ENCODE measurements at regions not wholly inside any gene's neighbourhood (a gene's known extent, or its start where the extent isn't known, plus 50 kb on each side); places are given as distances from the start of the nearest gene placed in this dataset.

DNA sequence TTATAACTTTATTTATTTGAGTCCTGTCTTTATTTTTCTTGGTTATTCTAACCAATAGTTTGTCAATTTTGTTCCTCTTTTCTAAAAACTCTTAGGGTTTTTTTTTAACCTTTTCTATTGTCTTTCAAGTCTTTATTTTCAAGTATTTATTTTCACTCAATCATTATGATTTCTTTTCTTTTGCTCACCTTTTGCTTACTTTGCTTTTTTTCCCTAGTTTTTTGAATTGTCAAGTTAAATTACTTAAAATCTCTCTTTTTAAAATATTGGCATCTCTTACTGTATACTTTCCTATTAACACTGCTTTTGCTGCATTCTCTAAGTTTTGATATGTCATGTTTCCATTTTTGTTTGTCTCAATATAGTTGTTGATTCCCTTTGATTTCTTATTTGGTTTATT, 396.8 kb upstream of the CCDC179 start:
- TF ChIP-seq EZH2 (IDR thresholded peaks at IDR 0.05; ENCODE audit: low read length, missing control alignments) = no peak
- TF ChIP-seq CTCF (conservative IDR thresholded peaks at IDR 0.05 in 1 of 2, IDR thresholded peaks at IDR 0.05 in 1 of 2; ENCODE audit: low read depth in 1 of 2, low read length in 2 of 2) = no peak
